ENCODE measurements at regions not wholly inside any gene's neighbourhood (a gene's known extent, or its start where the extent isn't known, plus 50 kb on each side); places are given as distances from the start of the nearest gene placed in this dataset.

- Histone ChIP-seq H3K4me3 (no peak overlapping the region), H3K27ac (no peak overlapping the region), H3K27me3 (no peaks in the 10 kb centered on the region), H3K36me3 (no peaks in the 10 kb centered on the region), H3K4me1 (ENCODE audit: low read depth) (no peaks in the 10 kb centered on the region), H3K9me3 (ENCODE audit: low read depth) (no peaks in the 10 kb centered on the region)
- no peak for TF ChIP-seq CTCF (IDR thresholded peaks at IDR 0.05; ENCODE audit: low read depth, low read length)
- DNase-seq (ENCODE audit: low read depth in 1 of 2, low spot score in 1 of 2), result no peak
Measured at GRCh38 chr4:163042306-163042705, 124.4 kb downstream of the NAF1 start.

GRCh38 chr4:163017135-163017534, 149.6 kb downstream of the NAF1 start:
- TF ChIP-seq CTCF (IDR thresholded peaks at IDR 0.05; ENCODE audit: low read depth, low read length), result no peak

GRCh38 chr4:163012816-163013215, 153.9 kb downstream of the NAF1 start:
- no peaks in the 10 kb centered on the region for H3K4me1 ChIP-seq (ENCODE audit: low read depth)
- H3K9me3 ChIP-seq (ENCODE audit: low read depth), result no peaks in the 10 kb centered on the region
- no peak for DNase-seq (ENCODE audit: low read depth in 1 of 2, low spot score in 1 of 2)
- no peak for TF ChIP-seq CTCF (IDR thresholded peaks at IDR 0.05; ENCODE audit: low read depth, low read length)
- no peak overlapping the region for H3K27ac ChIP-seq
- no peaks in the 10 kb centered on the region for H3K27me3 ChIP-seq
- no peaks in the 10 kb centered on the region for H3K36me3 ChIP-seq
- H3K4me3 ChIP-seq, result no peak overlapping the region

More at GRCh38 chr4:163017135-163017534, 149.6 kb downstream of the NAF1 start:
- no peaks in the 10 kb centered on the region for H3K27me3 ChIP-seq
- no peaks in the 10 kb centered on the region for H3K9me3 ChIP-seq (ENCODE audit: low read depth)
- no peak for DNase-seq (ENCODE audit: low read depth in 1 of 2, low spot score in 1 of 2)
- H3K36me3 ChIP-seq, result no peaks in the 10 kb centered on the region
- no peak overlapping the region for H3K27ac ChIP-seq
- H3K4me3 ChIP-seq, result no peak overlapping the region
- no peaks in the 10 kb centered on the region for H3K4me1 ChIP-seq (ENCODE audit: low read depth)

- H3K27me3 ChIP-seq, result no peaks in the 10 kb centered on the region
- no peaks in the 10 kb centered on the region for H3K9me3 ChIP-seq (ENCODE audit: low read depth)
- no peak for DNase-seq (ENCODE audit: low read depth in 1 of 2, low spot score in 1 of 2)
Measured at GRCh38 chr4:163003979-163004378, 162.7 kb downstream of the NAF1 start.

GRCh38 chr4:162988530-162988929, 178.2 kb downstream of the NAF1 start:
- Histone ChIP-seq H3K27ac (no peak overlapping the region), H3K9me3 (ENCODE audit: low read depth) (no peaks in the 10 kb centered on the region), H3K27me3 (no peaks in the 10 kb centered on the region), H3K4me3 (no peak overlapping the region), H3K36me3 (no peaks in the 10 kb centered on the region), H3K4me1 (ENCODE audit: low read depth) (no peaks in the 10 kb centered on the region)
- no peak for TF ChIP-seq CTCF (IDR thresholded peaks at IDR 0.05; ENCODE audit: low read depth, low read length)
- DNase-seq (ENCODE audit: low read depth in 1 of 2, low spot score in 1 of 2), result no peak

More at GRCh38 chr4:163003979-163004378, 162.7 kb downstream of the NAF1 start:
- Histone ChIP-seq H3K36me3 (no peaks in the 10 kb centered on the region), H3K27ac (no peak overlapping the region), H3K4me3 (no peak overlapping the region), H3K4me1 (ENCODE audit: low read depth) (no peaks in the 10 kb centered on the region)
- TF ChIP-seq CTCF (IDR thresholded peaks at IDR 0.05; ENCODE audit: low read depth, low read length), result no peak

- DNase-seq (ENCODE audit: low read depth in 1 of 2, low spot score in 1 of 2), result no peak
- no peak overlapping the region for H3K4me3 ChIP-seq
- H3K9me3 ChIP-seq (ENCODE audit: low read depth), result no peaks in the 10 kb centered on the region
- H3K27me3 ChIP-seq, result no peaks in the 10 kb centered on the region
- no peaks in the 10 kb centered on the region for H3K4me1 ChIP-seq (ENCODE audit: low read depth)
- H3K36me3 ChIP-seq, result no peaks in the 10 kb centered on the region
- no peak for TF ChIP-seq CTCF (IDR thresholded peaks at IDR 0.05; ENCODE audit: low read depth, low read length)
- no peak overlapping the region for H3K27ac ChIP-seq
Measured at GRCh38 chr4:162985131-162985530, 181.6 kb downstream of the NAF1 start.
